ENCODE measurements at regions not wholly inside any gene's neighbourhood (a gene's known extent, or its start where the extent isn't known, plus 50 kb on each side); places are given as distances from the start of the nearest gene placed in this dataset.

DNA sequence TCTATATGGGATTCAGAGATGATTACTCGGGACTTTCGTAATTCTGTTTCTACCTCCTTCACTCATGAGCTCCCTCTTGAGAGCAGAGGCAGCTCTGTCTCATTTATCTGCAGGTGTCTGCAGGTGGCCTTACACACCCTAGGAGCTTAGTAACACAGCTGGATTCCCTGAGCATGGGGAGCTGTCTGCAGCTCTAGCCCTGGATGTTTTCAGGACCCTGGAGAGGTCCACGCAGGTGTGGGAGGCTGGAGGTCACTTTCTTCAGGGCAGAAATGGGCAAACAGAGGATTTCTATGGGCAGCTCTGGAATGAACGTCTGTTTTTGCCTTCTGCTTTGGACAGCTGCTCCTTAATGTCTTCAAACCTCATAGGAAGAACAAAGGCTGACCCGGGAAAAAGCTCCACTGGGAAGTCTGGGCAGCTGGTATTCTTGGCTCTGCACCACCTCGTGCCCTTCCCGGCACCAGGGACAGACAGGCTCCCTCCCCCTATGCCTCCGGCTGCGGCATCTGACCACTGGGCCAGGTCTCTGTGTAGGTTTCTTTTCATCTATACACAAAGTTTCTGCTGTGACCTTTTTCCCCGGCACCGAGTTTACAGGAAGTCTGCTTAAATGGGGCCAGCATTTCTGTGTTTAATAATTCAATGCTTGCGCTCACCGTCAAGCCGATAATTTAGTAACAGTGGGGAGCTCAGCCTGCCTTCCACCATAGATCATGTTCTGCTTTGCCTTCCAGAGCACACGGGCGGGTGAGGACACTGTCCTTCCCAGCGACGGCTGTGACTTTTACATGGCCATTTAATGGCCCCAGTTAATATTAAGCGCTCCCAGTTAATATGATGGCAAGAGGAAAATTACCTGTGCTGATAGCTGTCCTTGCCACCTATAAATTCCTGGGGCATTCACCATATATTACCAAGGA lies 320.2 kb upstream of the SFSWAP start:
- H3K27ac ChIP-seq (ENCODE audit: extremely low read depth, low read depth, low read length) = no peak overlapping the region
- H3K4me3 ChIP-seq = no peak overlapping the region
- H3K79me2 ChIP-seq (ENCODE audit: control insufficient read depth, insufficient read depth, low read length) = no peaks in the 10 kb centered on the region
- FAIRE-seq (no peak), ATAC-seq (peak; percentile 80), DNase-seq (ENCODE audit: extremely low read depth in 1 of 4, low spot score in 3 of 4) (peak; percentile 46 to 59 (median 51))
- no peak overlapping the region for H3K9ac ChIP-seq (ENCODE audit: insufficient read depth in 1 of 2, low read depth in 2 of 2, low read length in 2 of 2)
- no peaks in the 10 kb centered on the region; the same call in 1 of the 2 replicates for H3K9me3 ChIP-seq (replicated peaks; ENCODE audit: control insufficient read depth, insufficient read depth, low read depth, low read length)
- no peak overlapping the region for H3K4me2 ChIP-seq (ENCODE audit: insufficient read depth, low read length)
- POLR2A ChIA-PET = interaction anchor here (0.7 kb wide), 1 partner anchor 16 kb away, joined by 3 read pairs; no protein-coding TSS in a partner anchor
- H3K9me1 ChIP-seq (ENCODE audit: control insufficient read depth, insufficient read depth, low read length) = no peaks in the 10 kb centered on the region
- BruUV-seq (replicated peaks) = no TSS peak
- peaks cover 0 to 23% of the 10 kb centered on the region in 2 experiments; a peak in 2 of 5 replicates for H3K4me1 ChIP-seq (replicated peaks in 1 of 2; ENCODE audit: control insufficient read depth in 2 of 2, insufficient read depth in 2 of 2, low read length in 2 of 2)
- peaks cover under 1 to 22% of the 10 kb centered on the region in 2 experiments; a peak in 3 of 5 replicates for H3K27me3 ChIP-seq (ENCODE audit: control insufficient read depth in 2 of 2, insufficient read depth in 2 of 2, low read length in 2 of 2)
- H2AFZ ChIP-seq (ENCODE audit: low read depth, low read length) = no peak overlapping the region
- intact Hi-C loops (cut with micrococcal nuclease) (loop anchor here (5.0 kb wide), 1 partner anchor 62 kb away; no protein-coding TSS in a partner anchor), in situ Hi-C loops (cut with MboI) (no loop called here)
- no peaks in the 10 kb centered on the region for H3K36me3 ChIP-seq (ENCODE audit: control insufficient read depth, insufficient read depth, low read length)
- CTCF ChIA-PET (ENCODE audit: low intra/inter-chr PET ratio) = no interaction called here
- no peaks in the 10 kb centered on the region; the same call in 1 of the 2 replicates for H4K20me1 ChIP-seq (replicated peaks; ENCODE audit: control insufficient read depth, insufficient read depth, low read length)
- WGBS (ENCODE audit: insufficient coverage, low coverage, missing lambda C conversion rate) = 17% methylated on average over 19 of the region's 19 CpGs
- TF ChIP-seq ESRRB (CRISPR knock-in tag; IDR thresholded peaks at IDR 0.05; ENCODE audit: borderline replicate concordance) (no peak), EHMT2 (IDR thresholded peaks at IDR 0.05) (peak; percentile 93), CHD4 (IDR thresholded peaks at IDR 0.05; ENCODE audit: insufficient read depth, insufficient replicate concordance, low read depth, low read length, poor library complexity, severe bottlenecking) (no peak), RCOR1 (IDR thresholded peaks at IDR 0.05; ENCODE audit: borderline replicate concordance in 1 of 2, low read depth in 2 of 2, low read length in 2 of 2) (peak in 1 of 2 experiments; percentile 68; a peak in 1 of 4 replicates), SIN3A (IDR thresholded peaks at IDR 0.05; ENCODE audit: borderline replicate concordance in 2 of 2, control insufficient read depth in 1 of 2, low read depth in 2 of 2, low read length in 2 of 2) (peak in 1 of 2 experiments; percentile 15; a peak in 1 of 4 replicates), ZNF644 (tag; IDR thresholded peaks at IDR 0.05; ENCODE audit: low read depth) (peak; percentile 66; the same call in 1 of the 2 replicates), CXXC5 (CRISPR knock-in tag; IDR thresholded peaks at IDR 0.05) (peak; percentile 47), ESRRA (IDR thresholded peaks at IDR 0.05; ENCODE audit: borderline replicate concordance, low read depth) (0 out of 2 replicates have a peak, but pooled peaks have one; percentile 11)
- TF ChIP-seq, protein P1, sequence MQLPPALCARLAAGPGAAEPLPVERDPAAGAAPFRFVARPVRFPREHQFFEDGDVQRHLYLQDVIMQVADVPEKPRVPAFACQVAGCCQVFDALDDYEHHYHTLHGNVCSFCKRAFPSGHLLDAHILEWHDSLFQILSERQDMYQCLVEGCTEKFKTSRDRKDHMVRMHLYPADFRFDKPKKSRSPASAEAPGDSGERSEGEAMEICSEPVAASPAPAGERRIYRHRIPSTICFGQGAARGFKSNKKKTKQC (CRISPR knock-in tag; IDR thresholded peaks at IDR 0.05) = peak; percentile 62; the same call in 1 of the 2 replicates
- TF ChIP-seq, protein P2, sequence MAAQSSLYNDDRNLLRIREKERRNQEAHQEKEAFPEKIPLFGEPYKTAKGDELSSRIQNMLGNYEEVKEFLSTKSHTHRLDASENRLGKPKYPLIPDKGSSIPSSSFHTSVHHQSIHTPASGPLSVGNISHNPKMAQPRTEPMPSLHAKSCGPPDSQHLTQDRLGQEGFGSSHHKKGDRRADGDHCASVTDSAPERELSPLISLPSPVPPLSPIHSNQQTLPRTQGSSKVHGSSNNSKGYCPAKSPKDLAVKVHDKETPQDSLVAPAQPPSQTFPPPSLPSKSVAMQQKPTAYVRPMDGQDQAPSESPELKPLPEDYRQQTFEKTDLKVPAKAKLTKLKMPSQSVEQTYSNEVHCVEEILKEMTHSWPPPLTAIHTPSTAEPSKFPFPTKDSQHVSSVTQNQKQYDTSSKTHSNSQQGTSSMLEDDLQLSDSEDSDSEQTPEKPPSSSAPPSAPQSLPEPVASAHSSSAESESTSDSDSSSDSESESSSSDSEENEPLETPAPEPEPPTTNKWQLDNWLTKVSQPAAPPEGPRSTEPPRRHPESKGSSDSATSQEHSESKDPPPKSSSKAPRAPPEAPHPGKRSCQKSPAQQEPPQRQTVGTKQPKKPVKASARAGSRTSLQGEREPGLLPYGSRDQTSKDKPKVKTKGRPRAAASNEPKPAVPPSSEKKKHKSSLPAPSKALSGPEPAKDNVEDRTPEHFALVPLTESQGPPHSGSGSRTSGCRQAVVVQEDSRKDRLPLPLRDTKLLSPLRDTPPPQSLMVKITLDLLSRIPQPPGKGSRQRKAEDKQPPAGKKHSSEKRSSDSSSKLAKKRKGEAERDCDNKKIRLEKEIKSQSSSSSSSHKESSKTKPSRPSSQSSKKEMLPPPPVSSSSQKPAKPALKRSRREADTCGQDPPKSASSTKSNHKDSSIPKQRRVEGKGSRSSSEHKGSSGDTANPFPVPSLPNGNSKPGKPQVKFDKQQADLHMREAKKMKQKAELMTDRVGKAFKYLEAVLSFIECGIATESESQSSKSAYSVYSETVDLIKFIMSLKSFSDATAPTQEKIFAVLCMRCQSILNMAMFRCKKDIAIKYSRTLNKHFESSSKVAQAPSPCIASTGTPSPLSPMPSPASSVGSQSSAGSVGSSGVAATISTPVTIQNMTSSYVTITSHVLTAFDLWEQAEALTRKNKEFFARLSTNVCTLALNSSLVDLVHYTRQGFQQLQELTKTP (IDR thresholded peaks at IDR 0.05; ENCODE audit: low read depth in 1 of 2, partially characterized antibody in 2 of 2) = peak in 1 of 2 experiments; percentile 61
- TF ChIP-seq, protein P3, sequence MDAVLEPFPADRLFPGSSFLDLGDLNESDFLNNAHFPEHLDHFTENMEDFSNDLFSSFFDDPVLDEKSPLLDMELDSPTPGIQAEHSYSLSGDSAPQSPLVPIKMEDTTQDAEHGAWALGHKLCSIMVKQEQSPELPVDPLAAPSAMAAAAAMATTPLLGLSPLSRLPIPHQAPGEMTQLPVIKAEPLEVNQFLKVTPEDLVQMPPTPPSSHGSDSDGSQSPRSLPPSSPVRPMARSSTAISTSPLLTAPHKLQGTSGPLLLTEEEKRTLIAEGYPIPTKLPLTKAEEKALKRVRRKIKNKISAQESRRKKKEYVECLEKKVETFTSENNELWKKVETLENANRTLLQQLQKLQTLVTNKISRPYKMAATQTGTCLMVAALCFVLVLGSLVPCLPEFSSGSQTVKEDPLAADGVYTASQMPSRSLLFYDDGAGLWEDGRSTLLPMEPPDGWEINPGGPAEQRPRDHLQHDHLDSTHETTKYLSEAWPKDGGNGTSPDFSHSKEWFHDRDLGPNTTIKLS (IDR thresholded peaks at IDR 0.05; ENCODE audit: borderline replicate concordance, low read depth) = no peak
